H9 (cell line): ENCODE measurements at regions not wholly inside any gene's neighbourhood (a gene's known extent, or its start where the extent isn't known, plus 50 kb on each side); places are given as distances from the start of the nearest gene placed in this dataset.

ENCODE experiments used
- DNase-seq: peaks from one replicate; pipeline ENCODE4 v3.0.0-alpha.2; 2017
- H2AFZ ChIP-seq: one replicate; pipeline ENCODE4 v1.6.1; 2013; ENCODE audit warnings: mild to moderate bottlenecking, low read length, control low read depth, moderate library complexity
- H2AK5ac ChIP-seq: 2 replicates; pipeline ENCODE4 v1.6.1; 2013; ENCODE audit warnings: low read length, control low read depth, mixed read lengths; ENCODE audit not compliant: insufficient read length
- H2BK120ac ChIP-seq: one replicate; pipeline ENCODE4 v1.6.1; 2013; ENCODE audit warnings: low read depth, mild to moderate bottlenecking, low read length, control low read depth, inconsistent platforms; ENCODE audit not compliant: poor library complexity, severe bottlenecking
- H2BK12ac ChIP-seq: 2 replicates; pipeline ENCODE4 v1.6.1; 2013; ENCODE audit warnings: low read length, control low read depth, mixed read lengths, low read depth; ENCODE audit not compliant: insufficient read length
- H2BK15ac ChIP-seq: 2 replicates; pipeline ENCODE4 v1.6.1; 2013; ENCODE audit warnings: low read depth, low read length, control low read depth
- H2BK20ac ChIP-seq: one replicate; pipeline ENCODE4 v1.6.1; 2013; ENCODE audit warnings: low read depth, mild to moderate bottlenecking, low read length, control low read depth, inconsistent platforms; ENCODE audit not compliant: poor library complexity, severe bottlenecking
- H2BK5ac ChIP-seq: 2 replicates; pipeline ENCODE4 v1.6.1; 2013; ENCODE audit warnings: low read length, control low read depth, mixed read lengths; ENCODE audit not compliant: insufficient read length
- H3K14ac ChIP-seq: 2 replicates; pipeline ENCODE4 v1.6.1; 2013; ENCODE audit warnings: low read length, control low read depth; ENCODE audit not compliant: insufficient read depth
- H3K18ac ChIP-seq: 2 replicates; pipeline ENCODE4 v1.6.1; 2013; ENCODE audit warnings: low read depth, mild to moderate bottlenecking, mixed read lengths, low read length, control low read depth; ENCODE audit not compliant: insufficient read length
- H3K23ac ChIP-seq: 2 replicates; pipeline ENCODE4 v1.6.1; 2013; ENCODE audit warnings: low read length, control low read depth, mixed read lengths, low read depth; ENCODE audit not compliant: insufficient read length
- H3K23me2 ChIP-seq: 2 replicates; pipeline ENCODE4 v1.6.1; 2013; ENCODE audit warnings: low read depth, mild to moderate bottlenecking, mixed read lengths, low read length, control low read depth; ENCODE audit not compliant: insufficient read length, poor library complexity, severe bottlenecking
- H3K27ac ChIP-seq: 2 replicates; pipeline ENCODE4 v1.5.1; 2013; ENCODE audit warnings: low read length, control low read depth, mixed read lengths, low read depth; ENCODE audit not compliant: insufficient read length
- H3K27me3 ChIP-seq: 2 replicates; pipeline ENCODE4 v1.6.1; 2013; ENCODE audit warnings: low read length, control low read depth, inconsistent platforms; ENCODE audit not compliant: insufficient read depth
- H3K4ac ChIP-seq: 2 replicates; pipeline ENCODE4 v1.6.1; 2013; ENCODE audit warnings: low read depth, mild to moderate bottlenecking, control low read depth, inconsistent platforms, low read length, moderate library complexity
- H3K4me1 ChIP-seq: 2 replicates; pipeline ENCODE4 v1.6.1; 2013; ENCODE audit warnings: low read length, control low read depth, inconsistent platforms; ENCODE audit not compliant: insufficient read depth
- H3K4me2 ChIP-seq: 2 replicates; pipeline ENCODE4 v1.6.1; 2013; ENCODE audit warnings: low read length, control low read depth, mixed read lengths; ENCODE audit not compliant: insufficient read length, insufficient read depth
- H3K56ac ChIP-seq: 2 replicates; pipeline ENCODE4 v1.6.1; 2013; ENCODE audit warnings: low read depth, mild to moderate bottlenecking, mixed read lengths, low read length, control low read depth; ENCODE audit not compliant: insufficient read length
- H3K79me1 ChIP-seq: 2 replicates; pipeline ENCODE4 v1.6.1; 2013; ENCODE audit warnings: low read depth, mild to moderate bottlenecking, moderate library complexity, low read length, control low read depth, inconsistent platforms; ENCODE audit not compliant: insufficient read depth, poor library complexity, severe bottlenecking
- H3K79me2 ChIP-seq: 2 replicates; pipeline ENCODE4 v1.6.1; 2013; ENCODE audit warnings: low read length, control low read depth, inconsistent platforms; ENCODE audit not compliant: insufficient read depth
- H3K9ac ChIP-seq: 2 replicates; pipeline ENCODE4 v1.6.1; 2013; ENCODE audit warnings: low read length, control low read depth, mixed read lengths; ENCODE audit not compliant: insufficient read length; ENCODE audit errors: extremely low read depth
- H3K9me3 ChIP-seq: one replicate; pipeline ENCODE4 v1.6.1; 2013; ENCODE audit warnings: low read depth, low read length, inconsistent platforms; ENCODE audit not compliant: control insufficient read depth
- H3T11ph ChIP-seq: one replicate; pipeline ENCODE4 v1.6.1; 2013; ENCODE audit warnings: mild to moderate bottlenecking, low read length, control low read depth, inconsistent platforms
- H4K20me1 ChIP-seq: one replicate; pipeline ENCODE4 v1.6.1; 2013; ENCODE audit not compliant: control insufficient read depth, insufficient read length, insufficient read depth
- H4K5ac ChIP-seq: 2 replicates; pipeline ENCODE4 v1.6.1; 2013; ENCODE audit warnings: low read depth, mild to moderate bottlenecking, mixed read lengths, low read length, control low read depth; ENCODE audit not compliant: insufficient read length
- H4K8ac ChIP-seq: replicated peaks from 2 replicates; pipeline ENCODE4 v1.6.1; 2013; ENCODE audit warnings: low read length, control low read depth, mixed read lengths, low read depth; ENCODE audit not compliant: insufficient read length
- H4K91ac ChIP-seq: 2 replicates; pipeline ENCODE4 v1.6.1; 2013; ENCODE audit warnings: low read depth, mild to moderate bottlenecking, moderate library complexity, mixed read lengths, low read length, control low read depth; ENCODE audit not compliant: insufficient read length
- H3K27ac Mint-ChIP-seq, 3 experiments: 2 replicates in 2 of 3; 3 replicates in 1 of 3; pipeline ENCODE4 v1.8.0; 2020 to 2021; ENCODE audit warnings: mixed read lengths in 3 of 3, mild to moderate bottlenecking in 1 of 3, moderate library complexity in 1 of 3
- H3K27me3 Mint-ChIP-seq: 2 replicates; pipeline ENCODE4 v1.8.0; 2021; ENCODE audit warnings: low read depth, mild to moderate bottlenecking, moderate library complexity, mixed read lengths
- H3K36me3 Mint-ChIP-seq, 3 experiments: 2 replicates in 2 of 3; 3 replicates in 1 of 3; pipeline ENCODE4 v1.8.0; 2020 to 2021; ENCODE audit warnings: low read depth in 3 of 3, mixed read lengths in 3 of 3; ENCODE audit not compliant: insufficient read depth in 1 of 3
- H3K4me1 Mint-ChIP-seq, 2 experiments: 2 replicates each; pipeline ENCODE4 v1.8.0; 2020; ENCODE audit warnings: mixed read lengths in 2 of 2
- H3K4me3 Mint-ChIP-seq, 2 experiments: 2 replicates in 1 of 2; 3 replicates in 1 of 2; pipeline ENCODE4 v1.8.0; 2020 to 2021; ENCODE audit warnings: mild to moderate bottlenecking in 2 of 2, mixed read lengths in 2 of 2, moderate library complexity in 1 of 2
- H3K9me3 Mint-ChIP-seq, 2 experiments: 2 replicates in 1 of 2; 3 replicates in 1 of 2; pipeline ENCODE4 v1.8.0; 2020; ENCODE audit warnings: mild to moderate bottlenecking in 2 of 2, mixed read lengths in 2 of 2, moderate library complexity in 1 of 2
- CTCF ChIP-seq: fragments of 200-600 bp; sonication (generic); conservative IDR thresholded peaks from 3 replicates; pipeline ENCODE4 v1.8.0; 2021; ENCODE audit warnings: antibody characterized with exemption, mild to moderate bottlenecking
- WGBS: extraction: QIAGEN DNeasy Blood & Tissue Kit; methylation state at CpG from one replicate; pipeline ENCODE4 v1.1.7; 2013; ENCODE audit warnings: missing lambda C conversion rate, low lambda C conversion rate, mixed read lengths; ENCODE audit not compliant: insufficient read length; ENCODE audit errors: extremely low coverage; 5-methylcytosine and 5-hydroxymethylcytosine counted together

- no peak overlapping the region for H3K23ac ChIP-seq
- no peaks in the 10 kb centered on the region for H3K23me2 ChIP-seq
- no peak overlapping the region for H3K27ac ChIP-seq
- H2BK20ac ChIP-seq, result no peak overlapping the region
- WGBS, result no CpG with 5 or more reads among the region's 10 CpGs
- no peak for TF ChIP-seq CTCF
- no peak overlapping the region for H2BK5ac ChIP-seq
- H2AFZ ChIP-seq, result no peak overlapping the region
- H3K4me2 ChIP-seq, result no peak overlapping the region
- no peak overlapping the region for H2BK12ac ChIP-seq
- no peak overlapping the region for H3K14ac ChIP-seq
- H2BK15ac ChIP-seq, result no peak overlapping the region
- no peak overlapping the region for H3K9ac ChIP-seq
- H3K9me3 ChIP-seq, result peaks cover 2% of the 10 kb centered on the region
- no peak overlapping the region for H2AK5ac ChIP-seq
- no peak overlapping the region for H3K4ac ChIP-seq
- H3K27me3 ChIP-seq, result no peaks in the 10 kb centered on the region; the same call in 1 of the 2 replicates
- no peaks in the 10 kb centered on the region for H4K20me1 ChIP-seq
- no peaks in the 10 kb centered on the region for H3K27me3 Mint-ChIP-seq
- peak; percentile 64 for DNase-seq
- H3T11ph ChIP-seq, result no peak overlapping the region
- H3K9me3 Mint-ChIP-seq, result peaks cover 31 to 38% of the 10 kb centered on the region in 2 experiments
- H3K79me2 ChIP-seq, result no peaks in the 10 kb centered on the region
- H3K36me3 Mint-ChIP-seq, result peaks cover 24 to 50% (median 33%) of the 10 kb centered on the region in 3 experiments
- no peak overlapping the region for H2BK120ac ChIP-seq
- no peak overlapping the region for H4K5ac ChIP-seq
- no peak overlapping the region for H3K56ac ChIP-seq
- H4K91ac ChIP-seq, result no peak overlapping the region
- H3K18ac ChIP-seq, result no peak overlapping the region
- no peaks in the 10 kb centered on the region for H3K79me1 ChIP-seq
- H3K4me1 ChIP-seq, result peaks cover 12% of the 10 kb centered on the region; the same call in 1 of the 2 replicates
- peak overlapping the region in 2 of 3 experiments; percentile 32 to 80; a peak in 4 of 7 replicates for H3K27ac Mint-ChIP-seq
- H3K4me3 Mint-ChIP-seq, result peak overlapping the region; percentile 29 to 45; a peak in 3 of 5 replicates
- peaks cover 40 to 44% of the 10 kb centered on the region in 2 experiments for H3K4me1 Mint-ChIP-seq
- no peak overlapping the region for H4K8ac ChIP-seq
These were observed 818.5 kb downstream of the FAM133A start for GRCh38 chrX:94492541-94492940.
